ENCODE measurements at regions not wholly inside any gene's neighbourhood (a gene's known extent, or its start where the extent isn't known, plus 50 kb on each side); places are given as distances from the start of the nearest gene placed in this dataset.

DNA sequence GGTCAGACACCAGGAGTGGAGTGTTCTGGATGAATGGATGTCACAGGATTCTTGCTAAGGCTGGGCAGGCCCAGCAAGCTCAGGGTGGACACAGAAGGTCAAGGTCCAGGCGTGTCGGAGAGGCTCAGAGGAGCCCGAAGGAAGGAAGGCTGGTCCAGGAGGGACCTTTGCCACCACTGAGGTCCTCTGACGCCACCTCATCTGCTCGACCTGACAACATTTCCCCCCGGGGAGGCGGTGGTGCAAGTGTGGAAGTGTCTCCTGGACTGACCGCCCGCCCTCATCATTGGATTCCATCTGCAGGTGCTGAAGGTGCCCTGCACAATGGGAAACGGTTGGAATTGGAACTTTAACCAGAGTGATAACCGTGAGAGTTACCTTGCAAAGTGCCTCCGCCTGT lies 124.6 kb downstream of the RTP5 start:
- no peak for DNase-seq
- Histone ChIP-seq H3K9ac (ENCODE audit: extremely low read depth, insufficient read length, low read length) (no peak overlapping the region), H4K5ac (ENCODE audit: insufficient read length, low read depth, low read length) (no peak overlapping the region), H4K91ac (ENCODE audit: insufficient read length, low read depth, low read length) (no peak overlapping the region), H3K27me3 (ENCODE audit: insufficient read depth, low read length) (no peaks in the 10 kb centered on the region), H2BK5ac (ENCODE audit: insufficient read length, low read length) (no peak overlapping the region), H3K27ac (ENCODE audit: insufficient read length, low read depth, low read length) (no peak overlapping the region), H3K23ac (ENCODE audit: insufficient read length, low read depth, low read length) (no peak overlapping the region), H3K4me2 (ENCODE audit: insufficient read depth, insufficient read length, low read length) (no peak overlapping the region), H3K9me3 (ENCODE audit: control insufficient read depth, low read depth, low read length) (no peaks in the 10 kb centered on the region), H3T11ph (ENCODE audit: low read length) (no peak overlapping the region), H2BK20ac (ENCODE audit: low read depth, low read length, poor library complexity, severe bottlenecking) (no peak overlapping the region), H4K20me1 (ENCODE audit: control insufficient read depth, insufficient read depth, insufficient read length) (no peaks in the 10 kb centered on the region), H3K56ac (ENCODE audit: insufficient read length, low read depth, low read length) (no peak overlapping the region), H2BK120ac (ENCODE audit: low read depth, low read length, poor library complexity, severe bottlenecking) (no peak overlapping the region), H2AFZ (ENCODE audit: low read length) (no peak overlapping the region), H4K8ac (replicated peaks; ENCODE audit: insufficient read length, low read depth, low read length) (no peak overlapping the region), H2AK5ac (ENCODE audit: insufficient read length, low read length) (no peak overlapping the region), H2BK12ac (ENCODE audit: insufficient read length, low read depth, low read length) (no peak overlapping the region), H3K4me1 (ENCODE audit: insufficient read depth, low read length) (no peaks in the 10 kb centered on the region), H3K14ac (ENCODE audit: insufficient read depth, low read length) (no peak overlapping the region), H3K79me2 (ENCODE audit: insufficient read depth, low read length) (no peaks in the 10 kb centered on the region), H2BK15ac (ENCODE audit: low read depth, low read length) (no peak overlapping the region), H3K23me2 (ENCODE audit: insufficient read length, low read depth, low read length, poor library complexity, severe bottlenecking) (no peaks in the 10 kb centered on the region), H3K79me1 (ENCODE audit: insufficient read depth, low read depth, low read length, poor library complexity, severe bottlenecking) (no peaks in the 10 kb centered on the region), H3K18ac (ENCODE audit: insufficient read length, low read depth, low read length) (no peak overlapping the region), H3K4ac (ENCODE audit: low read depth, low read length) (no peak overlapping the region)
- TF ChIP-seq, protein P1, sequence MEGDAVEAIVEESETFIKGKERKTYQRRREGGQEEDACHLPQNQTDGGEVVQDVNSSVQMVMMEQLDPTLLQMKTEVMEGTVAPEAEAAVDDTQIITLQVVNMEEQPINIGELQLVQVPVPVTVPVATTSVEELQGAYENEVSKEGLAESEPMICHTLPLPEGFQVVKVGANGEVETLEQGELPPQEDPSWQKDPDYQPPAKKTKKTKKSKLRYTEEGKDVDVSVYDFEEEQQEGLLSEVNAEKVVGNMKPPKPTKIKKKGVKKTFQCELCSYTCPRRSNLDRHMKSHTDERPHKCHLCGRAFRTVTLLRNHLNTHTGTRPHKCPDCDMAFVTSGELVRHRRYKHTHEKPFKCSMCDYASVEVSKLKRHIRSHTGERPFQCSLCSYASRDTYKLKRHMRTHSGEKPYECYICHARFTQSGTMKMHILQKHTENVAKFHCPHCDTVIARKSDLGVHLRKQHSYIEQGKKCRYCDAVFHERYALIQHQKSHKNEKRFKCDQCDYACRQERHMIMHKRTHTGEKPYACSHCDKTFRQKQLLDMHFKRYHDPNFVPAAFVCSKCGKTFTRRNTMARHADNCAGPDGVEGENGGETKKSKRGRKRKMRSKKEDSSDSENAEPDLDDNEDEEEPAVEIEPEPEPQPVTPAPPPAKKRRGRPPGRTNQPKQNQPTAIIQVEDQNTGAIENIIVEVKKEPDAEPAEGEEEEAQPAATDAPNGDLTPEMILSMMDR (conservative IDR thresholded peaks at IDR 0.05), result no peak
- no peak overlapping the region; a peak in 1 of 7 replicates for H3K27ac Mint-ChIP-seq
- no CpG with 5 or more reads among the region's 12 CpGs for WGBS (ENCODE audit: extremely low coverage, insufficient read length, low lambda C conversion rate)
- no peak overlapping the region for H3K4me3 Mint-ChIP-seq
- H3K36me3 Mint-ChIP-seq (ENCODE audit: insufficient read depth in 1 of 3, low read depth in 3 of 3), result peaks cover 0 to 15% (median 4%) of the 10 kb centered on the region in 3 experiments; a peak in 2 of 7 replicates
- H3K9me3 Mint-ChIP-seq, result peaks cover 13 to 19% of the 10 kb centered on the region in 2 experiments; a peak in 4 of 5 replicates
- H3K4me1 Mint-ChIP-seq, result peaks cover 0 to 4% of the 10 kb centered on the region in 2 experiments; a peak in 1 of 4 replicates
- peaks cover 22% of the 10 kb centered on the region for H3K27me3 Mint-ChIP-seq (ENCODE audit: low read depth)
